ENCODE measurements at regions not wholly inside any gene's neighbourhood (a gene's known extent, or its start where the extent isn't known, plus 50 kb on each side); places are given as distances from the start of the nearest gene placed in this dataset.

- no peak for DNase-seq (ENCODE audit: low spot score)
Observed at GRCh38 chr6:90788781-90789180, 201.9 kb upstream of the MAP3K7 start.

GRCh38 chr6:90787446-90787845, 200.6 kb upstream of the MAP3K7 start:
- H3K4me3 ChIP-seq = no peak overlapping the region
- no peak for DNase-seq (ENCODE audit: low spot score)
- TF ChIP-seq CTCF (IDR thresholded peaks at IDR 0.05) = no peak
- no peak overlapping the region for H3K27ac ChIP-seq

More at GRCh38 chr6:90788781-90789180, 201.9 kb upstream of the MAP3K7 start:
- no peak for TF ChIP-seq CTCF (IDR thresholded peaks at IDR 0.05)
- no peak overlapping the region for H3K27ac ChIP-seq
- no peak overlapping the region for H3K4me3 ChIP-seq

- DNase-seq (ENCODE audit: low spot score) = no peak
- H3K27ac ChIP-seq = no peak overlapping the region
- no peak for TF ChIP-seq CTCF (IDR thresholded peaks at IDR 0.05)
- H3K4me3 ChIP-seq = no peak overlapping the region
Observed at GRCh38 chr6:90780778-90781177, 193.9 kb upstream of the MAP3K7 start.

GRCh38 chr6:90780141-90780540, 193.3 kb upstream of the MAP3K7 start:
- DNase-seq (ENCODE audit: low spot score) = no peak
- no peak overlapping the region for H3K27ac ChIP-seq
- no peak overlapping the region for H3K4me3 ChIP-seq
- TF ChIP-seq CTCF (IDR thresholded peaks at IDR 0.05) = no peak

GRCh38 chr6:90778417-90779203, 191.7 kb upstream of the MAP3K7 start:
- Histone ChIP-seq H3K4me3 (no peak overlapping the region), H3K27ac (no peak overlapping the region)
- no peak for DNase-seq (ENCODE audit: low spot score)
- no peak for TF ChIP-seq CTCF (IDR thresholded peaks at IDR 0.05)

- Histone ChIP-seq H3K4me3 (no peak overlapping the region), H3K27ac (no peak overlapping the region)
- DNase-seq (ENCODE audit: low spot score) = no peak
- TF ChIP-seq CTCF (IDR thresholded peaks at IDR 0.05) = no peak
Observed at GRCh38 chr6:90770778-90771177, 183.9 kb upstream of the MAP3K7 start.

GRCh38 chr6:90765895-90766294, 179.0 kb upstream of the MAP3K7 start:
- no peak overlapping the region for H3K4me3 ChIP-seq
- no peak overlapping the region for H3K27ac ChIP-seq
- no peak for TF ChIP-seq CTCF (IDR thresholded peaks at IDR 0.05)
- no peak for DNase-seq (ENCODE audit: low spot score)
